HEK293T (cell line): ENCODE measurements at regions not wholly inside any gene's neighbourhood (a gene's known extent, or its start where the extent isn't known, plus 50 kb on each side); places are given as distances from the start of the nearest gene placed in this dataset.

Source experiments
- FOXK2 ChIP-seq: fragments of 450-650 bp; IDR thresholded peaks from 2 replicates; pipeline ENCODE4 v1.6.1; 2016; ENCODE audit warnings: mild to moderate bottlenecking
- HDGF ChIP-seq: fragments of 450-650 bp; IDR thresholded peaks from 2 replicates; pipeline ENCODE4 v1.6.1; 2017; ENCODE audit warnings: antibody characterized with exemption, borderline replicate concordance
- SP1 ChIP-seq: fragments of 450-650 bp; IDR thresholded peaks from 2 replicates; pipeline ENCODE4 v1.6.1; 2017
- ZNF384 ChIP-seq: fragments of 450-650 bp; IDR thresholded peaks from 2 replicates; pipeline ENCODE4 v1.6.1; 2016

DNA sequence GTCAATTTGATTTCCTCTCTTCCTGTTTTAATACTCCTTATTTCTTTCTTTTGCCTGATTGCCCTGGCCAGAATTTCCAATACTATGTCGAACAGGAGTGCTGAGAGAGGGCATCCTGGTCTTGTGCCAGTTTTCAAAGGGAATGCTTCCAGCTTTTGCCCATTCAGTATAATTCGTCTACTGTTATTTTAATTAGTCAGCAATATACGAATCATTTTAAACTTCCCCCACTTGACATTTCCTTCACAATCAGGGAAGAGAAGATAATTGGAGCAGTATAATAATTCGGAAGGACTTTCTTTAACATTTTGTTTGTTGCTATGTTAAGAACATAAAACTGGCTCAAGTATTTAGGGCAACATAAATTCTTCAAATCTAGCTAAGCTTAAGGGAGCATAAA is 860.3 kb upstream of the SLC35B3 start:
- no peak for TF ChIP-seq ZNF384
- no peak for TF ChIP-seq FOXK2
- no peak for TF ChIP-seq SP1
- no peak for TF ChIP-seq HDGF
